ENCODE measurements at regions not wholly inside any gene's neighbourhood (a gene's known extent, or its start where the extent isn't known, plus 50 kb on each side); places are given as distances from the start of the nearest gene placed in this dataset.

- no peak overlapping the region for H4K8ac ChIP-seq (ENCODE audit: extremely low read depth, insufficient read depth, low read length)
- H3K4me2 ChIP-seq (ENCODE audit: insufficient read depth in 1 of 2, low read depth in 2 of 2, low read length in 2 of 2) = no peak overlapping the region
- H3K79me2 ChIP-seq (ENCODE audit: control insufficient read depth in 1 of 2, insufficient read depth in 2 of 2, low read length in 2 of 2) = no peaks in the 10 kb centered on the region
- FAIRE-seq (no peak), DNase-seq (ENCODE audit: low read depth in 1 of 2, low spot score in 2 of 2) (no peak)
- H2AK5ac ChIP-seq (ENCODE audit: low read depth, low read length) = peak overlapping the region; percentile 9; the same call in 1 of the 2 replicates
- H2BK12ac ChIP-seq (ENCODE audit: low read depth, low read length) = 0 out of 2 replicates have a peak overlapping the region, but pooled peaks have one; percentile 17
- no peak overlapping the region for H2BK120ac ChIP-seq (replicated peaks; ENCODE audit: low read depth, low read length)
- H3K14ac ChIP-seq (ENCODE audit: insufficient read length) = no peak overlapping the region
- H3K23ac ChIP-seq (ENCODE audit: insufficient read length) = no peak overlapping the region
- H3K4ac ChIP-seq (replicated peaks; ENCODE audit: insufficient read length, low read depth, low read length) = no peak overlapping the region
- 0 out of 2 replicates have a peak overlapping the region, but pooled peaks have one; percentile 72 for H2BK15ac ChIP-seq (ENCODE audit: low read length)
- 0 out of 2 replicates have a peak overlapping the region, but pooled peaks have one; percentile 49 for H2BK5ac ChIP-seq (ENCODE audit: low read depth, low read length)
- no peak overlapping the region for H3K27ac ChIP-seq (ENCODE audit: low read depth, low read length)
- no peaks in the 10 kb centered on the region for H4K20me1 ChIP-seq (replicated peaks in 1 of 2; ENCODE audit: control insufficient read depth in 1 of 2, insufficient read depth in 2 of 2, low read length in 2 of 2)
- no peaks in the 10 kb centered on the region; a peak in 1 of 7 replicates for H3K27me3 ChIP-seq (replicated peaks in 1 of 4; ENCODE audit: control insufficient read depth in 3 of 4, extremely low read depth in 1 of 4, insufficient read depth in 3 of 4, low read length in 3 of 4)
- no peaks in the 10 kb centered on the region for H3K4me1 ChIP-seq (replicated peaks in 1 of 4; ENCODE audit: control insufficient read depth in 3 of 4, insufficient read depth in 4 of 4, low read length in 3 of 4)
- no peak overlapping the region for H3K18ac ChIP-seq (ENCODE audit: extremely low read depth, low read length)
- H3K9ac ChIP-seq (replicated peaks in 1 of 4; ENCODE audit: extremely low read depth in 1 of 4, low read depth in 3 of 4, low read length in 3 of 4) = no peak overlapping the region
- no peak overlapping the region for H2BK20ac ChIP-seq (ENCODE audit: low read length)
- H4K5ac ChIP-seq (ENCODE audit: insufficient read length, low read depth, low read length) = no peak overlapping the region
- TF ChIP-seq KDM4A (IDR thresholded peaks at IDR 0.05; ENCODE audit: low read depth, low read length, severe bottlenecking) (no peak), CTBP2 (IDR thresholded peaks at IDR 0.05; ENCODE audit: borderline replicate concordance, insufficient read depth, insufficient read length, low read length) (no peak), RNF2 (IDR thresholded peaks at IDR 0.05; ENCODE audit: borderline replicate concordance, low read depth, low read length, missing control alignments, poor library complexity, severe bottlenecking) (no peak), ASH2L (IDR thresholded peaks at IDR 0.05; ENCODE audit: low read length) (no peak), SP2 (IDR thresholded peaks at IDR 0.05; ENCODE audit: low read length) (no peak), POLR2A (IDR thresholded peaks at IDR 0.05; ENCODE audit: control extremely low read depth in 1 of 2, low read depth in 2 of 2, low read length in 2 of 2) (no peak)
- CTCF ChIA-PET (ENCODE audit: partially characterized antibody) = interaction anchor here (0.6 to 3.3 kb wide), 13 partner anchors 9 to 440 kb away, joined by 3 to 14 read pairs (median 4); no protein-coding TSS in a partner anchor
- H3K9me3 ChIP-seq (ENCODE audit: insufficient read depth in 2 of 2, low read depth in 1 of 2, low read length in 1 of 2) = peaks cover 4% of the 10 kb centered on the region in 2 experiments; a peak in 1 of 4 replicates
- no peak overlapping the region for H3K56ac ChIP-seq (replicated peaks; ENCODE audit: insufficient read length, low read depth, low read length)
- H3K36me3 ChIP-seq (ENCODE audit: control insufficient read depth in 2 of 4, insufficient read depth in 4 of 4, low read length in 3 of 4) = no peaks in the 10 kb centered on the region
- H3K23me2 ChIP-seq (ENCODE audit: low read depth, low read length) = no peaks in the 10 kb centered on the region
- peak overlapping the region; percentile 41 for H4K91ac ChIP-seq (replicated peaks; ENCODE audit: insufficient read length, low read length)
- H2AFZ ChIP-seq (ENCODE audit: low read length) = no peak overlapping the region
- POLR2A ChIA-PET (ENCODE audit: partially characterized antibody) = no interaction called here
- no peaks in the 10 kb centered on the region for H3K79me1 ChIP-seq (ENCODE audit: low read depth, low read length)
- 46% methylated on average over 2 of the region's 2 CpGs; no CpG with 5 or more reads in 1 of the 2 experiments for WGBS, 2 experiments (ENCODE audit: extremely low coverage in 1 of 2, insufficient coverage in 1 of 2, insufficient read length in 1 of 2, insufficient replicate concordance in 2 of 2, low coverage in 1 of 2, low lambda C conversion rate in 2 of 2, missing lambda C conversion rate in 1 of 2)
- H3K4me3 ChIP-seq (ENCODE audit: extremely low read depth in 1 of 4, insufficient read depth in 2 of 4, low read depth in 3 of 4, low read length in 4 of 4) = no peak overlapping the region
Measured at GRCh38 chr6:143578054-143578453, 66.5 kb upstream of the FUCA2 start.

Measured in H1 (cell line).